ENCODE measurements at regions not wholly inside any gene's neighbourhood (a gene's known extent, or its start where the extent isn't known, plus 50 kb on each side); places are given as distances from the start of the nearest gene placed in this dataset.

- TF ChIP-seq HCFC1 (IDR thresholded peaks at IDR 0.05; ENCODE audit: low read depth, low read length) (no peak), MAFK (IDR thresholded peaks at IDR 0.05; ENCODE audit: low read length) (peak; percentile 90), SOX6 (IDR thresholded peaks at IDR 0.05) (peak; percentile 27; the same call in 1 of the 2 replicates), CEBPB (tag; IDR thresholded peaks at IDR 0.05) (peak; percentile 96), NR2C1 (IDR thresholded peaks at IDR 0.05) (0 out of 2 replicates have a peak, but pooled peaks have one; percentile 51), NR2C1 (tag; IDR thresholded peaks at IDR 0.05) (peak; percentile 70), TBP (optimal IDR thresholded peaks at IDR 0.05; ENCODE audit: low read depth, low read length) (peak; percentile 39), FOXJ2 (tag; IDR thresholded peaks at IDR 0.05) (peak; percentile 80), ZNF592 (IDR thresholded peaks at IDR 0.05) (peak; percentile 91), MXI1 (IDR thresholded peaks at IDR 0.05; ENCODE audit: low read depth, low read length) (0 out of 2 replicates have a peak, but pooled peaks have one; percentile 22), NFIC (IDR thresholded peaks at IDR 0.05) (peak; percentile 68; the same call in 1 of the 2 replicates), ARNT (IDR thresholded peaks at IDR 0.05) (peak in 1 of 2 experiments; percentile 79; a peak in 3 of 4 replicates), SMARCB1 (IDR thresholded peaks at IDR 0.05; ENCODE audit: insufficient read length, low read depth) (peak; percentile 46), EHMT2 (IDR thresholded peaks at IDR 0.05) (peak; percentile 86), ARID2 (IDR thresholded peaks at IDR 0.05) (no peak), ZFP36 (IDR thresholded peaks at IDR 0.05; ENCODE audit: low read depth, low read length, partially characterized antibody) (peak; percentile 60), BCL6 (CRISPR knock-in tag; IDR thresholded peaks at IDR 0.05) (0 out of 2 replicates have a peak, but pooled peaks have one; percentile 3)
- TF ChIP-seq, protein P1, sequence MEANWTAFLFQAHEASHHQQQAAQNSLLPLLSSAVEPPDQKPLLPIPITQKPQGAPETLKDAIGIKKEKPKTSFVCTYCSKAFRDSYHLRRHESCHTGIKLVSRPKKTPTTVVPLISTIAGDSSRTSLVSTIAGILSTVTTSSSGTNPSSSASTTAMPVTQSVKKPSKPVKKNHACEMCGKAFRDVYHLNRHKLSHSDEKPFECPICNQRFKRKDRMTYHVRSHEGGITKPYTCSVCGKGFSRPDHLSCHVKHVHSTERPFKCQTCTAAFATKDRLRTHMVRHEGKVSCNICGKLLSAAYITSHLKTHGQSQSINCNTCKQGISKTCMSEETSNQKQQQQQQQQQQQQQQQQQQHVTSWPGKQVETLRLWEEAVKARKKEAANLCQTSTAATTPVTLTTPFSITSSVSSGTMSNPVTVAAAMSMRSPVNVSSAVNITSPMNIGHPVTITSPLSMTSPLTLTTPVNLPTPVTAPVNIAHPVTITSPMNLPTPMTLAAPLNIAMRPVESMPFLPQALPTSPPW (CRISPR knock-in tag; IDR thresholded peaks at IDR 0.05): peak; percentile 35; the same call in 1 of the 2 replicates
- TF ChIP-seq, protein P2, sequence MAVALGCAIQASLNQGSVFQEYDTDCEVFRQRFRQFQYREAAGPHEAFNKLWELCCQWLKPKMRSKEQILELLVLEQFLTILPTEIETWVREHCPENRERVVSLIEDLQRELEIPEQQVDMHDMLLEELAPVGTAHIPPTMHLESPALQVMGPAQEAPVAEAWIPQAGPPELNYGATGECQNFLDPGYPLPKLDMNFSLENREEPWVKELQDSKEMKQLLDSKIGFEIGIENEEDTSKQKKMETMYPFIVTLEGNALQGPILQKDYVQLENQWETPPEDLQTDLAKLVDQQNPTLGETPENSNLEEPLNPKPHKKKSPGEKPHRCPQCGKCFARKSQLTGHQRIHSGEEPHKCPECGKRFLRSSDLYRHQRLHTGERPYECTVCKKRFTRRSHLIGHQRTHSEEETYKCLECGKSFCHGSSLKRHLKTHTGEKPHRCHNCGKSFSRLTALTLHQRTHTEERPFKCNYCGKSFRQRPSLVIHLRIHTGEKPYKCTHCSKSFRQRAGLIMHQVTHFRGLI (CRISPR knock-in tag; IDR thresholded peaks at IDR 0.05): peak; percentile 12
- TF ChIP-seq, protein P3, sequence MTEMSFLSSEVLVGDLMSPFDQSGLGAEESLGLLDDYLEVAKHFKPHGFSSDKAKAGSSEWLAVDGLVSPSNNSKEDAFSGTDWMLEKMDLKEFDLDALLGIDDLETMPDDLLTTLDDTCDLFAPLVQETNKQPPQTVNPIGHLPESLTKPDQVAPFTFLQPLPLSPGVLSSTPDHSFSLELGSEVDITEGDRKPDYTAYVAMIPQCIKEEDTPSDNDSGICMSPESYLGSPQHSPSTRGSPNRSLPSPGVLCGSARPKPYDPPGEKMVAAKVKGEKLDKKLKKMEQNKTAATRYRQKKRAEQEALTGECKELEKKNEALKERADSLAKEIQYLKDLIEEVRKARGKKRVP (CRISPR knock-in tag; IDR thresholded peaks at IDR 0.05): peak; percentile 74; the same call in 1 of the 2 replicates
Observed at GRCh38 chr1:219120624-219121544, 52.8 kb upstream of the LYPLAL1 start (continued).
